ENCODE measurements at regions not wholly inside any gene's neighbourhood (a gene's known extent, or its start where the extent isn't known, plus 50 kb on each side); places are given as distances from the start of the nearest gene placed in this dataset.

DNA sequence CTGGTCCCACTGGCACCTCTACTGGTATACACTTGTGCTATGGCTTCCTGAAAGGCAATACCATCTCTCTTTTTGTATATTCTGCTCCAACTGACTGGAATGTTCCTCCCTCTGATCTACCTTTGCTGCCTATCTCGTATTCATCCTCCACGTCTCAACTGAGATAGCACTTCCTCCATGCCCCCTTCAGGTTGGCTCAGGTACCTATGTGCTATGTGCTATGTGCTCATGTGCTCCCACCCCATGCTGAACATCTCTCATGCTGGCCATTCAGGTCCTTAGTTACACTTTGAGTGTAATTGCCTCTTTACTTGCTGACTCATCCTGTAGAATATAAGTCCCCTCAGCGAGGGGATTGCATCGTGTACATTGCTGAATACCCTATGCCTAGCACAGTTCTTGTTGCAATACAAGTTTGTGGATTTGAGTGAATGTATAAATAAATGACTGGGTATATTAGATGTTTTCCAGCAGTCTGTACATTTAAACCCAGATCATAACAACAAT lies 156.9 kb downstream of the SOX2 start:
- no peak overlapping the region for H3K4me3 ChIP-seq
- no peaks in the 10 kb centered on the region for H3K9me3 ChIP-seq
- H3K4me1 ChIP-seq = no peaks in the 10 kb centered on the region
- WGBS = 88% methylated on average over 4 of the region's 4 CpGs
- H3K27ac ChIP-seq (replicated peaks in 1 of 4) = no peak overlapping the region
- TF ChIP-seq, protein P1, sequence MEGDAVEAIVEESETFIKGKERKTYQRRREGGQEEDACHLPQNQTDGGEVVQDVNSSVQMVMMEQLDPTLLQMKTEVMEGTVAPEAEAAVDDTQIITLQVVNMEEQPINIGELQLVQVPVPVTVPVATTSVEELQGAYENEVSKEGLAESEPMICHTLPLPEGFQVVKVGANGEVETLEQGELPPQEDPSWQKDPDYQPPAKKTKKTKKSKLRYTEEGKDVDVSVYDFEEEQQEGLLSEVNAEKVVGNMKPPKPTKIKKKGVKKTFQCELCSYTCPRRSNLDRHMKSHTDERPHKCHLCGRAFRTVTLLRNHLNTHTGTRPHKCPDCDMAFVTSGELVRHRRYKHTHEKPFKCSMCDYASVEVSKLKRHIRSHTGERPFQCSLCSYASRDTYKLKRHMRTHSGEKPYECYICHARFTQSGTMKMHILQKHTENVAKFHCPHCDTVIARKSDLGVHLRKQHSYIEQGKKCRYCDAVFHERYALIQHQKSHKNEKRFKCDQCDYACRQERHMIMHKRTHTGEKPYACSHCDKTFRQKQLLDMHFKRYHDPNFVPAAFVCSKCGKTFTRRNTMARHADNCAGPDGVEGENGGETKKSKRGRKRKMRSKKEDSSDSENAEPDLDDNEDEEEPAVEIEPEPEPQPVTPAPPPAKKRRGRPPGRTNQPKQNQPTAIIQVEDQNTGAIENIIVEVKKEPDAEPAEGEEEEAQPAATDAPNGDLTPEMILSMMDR (IDR thresholded peaks at IDR 0.05) = no peak
- TF ChIP-seq POLR2A (IDR thresholded peaks at IDR 0.05; ENCODE audit: low read depth) (no peak), EP300 (IDR thresholded peaks at IDR 0.05) (no peak), POLR2AphosphoS5 (IDR thresholded peaks at IDR 0.05) (no peak)
- H3K27me3 ChIP-seq = no peaks in the 10 kb centered on the region
- intact Hi-C loops (cut with DNase I) = no loop called here
- DNase-seq (ENCODE audit: extremely low spot score) = no peak
- H3K36me3 ChIP-seq = no peaks in the 10 kb centered on the region

- no peak overlapping the region for H3K27ac ChIP-seq (replicated peaks in 1 of 4)
These were observed 161.2 kb downstream of the SOX2 start for GRCh38 chr3:181872887-181873286.

GRCh38 chr3:181879926-181880325 lies 168.2 kb downstream of the SOX2 start:
- H3K9me3 ChIP-seq = no peaks in the 10 kb centered on the region
- H3K4me3 ChIP-seq = no peak overlapping the region
- TF ChIP-seq, protein P1 (IDR thresholded peaks at IDR 0.05) = no peak
- TF ChIP-seq POLR2AphosphoS5 (IDR thresholded peaks at IDR 0.05) (no peak), EP300 (IDR thresholded peaks at IDR 0.05) (no peak), POLR2A (IDR thresholded peaks at IDR 0.05; ENCODE audit: low read depth) (no peak)
- H3K4me1 ChIP-seq = no peaks in the 10 kb centered on the region
- no peak for DNase-seq (ENCODE audit: extremely low spot score)
- intact Hi-C loops (cut with DNase I) = no loop called here
- no peak overlapping the region for H3K27ac ChIP-seq (replicated peaks in 1 of 4)
- 63% methylated on average over 1 of the region's 1 CpG for WGBS
- H3K36me3 ChIP-seq = no peaks in the 10 kb centered on the region
- H3K27me3 ChIP-seq = no peaks in the 10 kb centered on the region

More at GRCh38 chr3:181872887-181873286, 161.2 kb downstream of the SOX2 start:
- Histone ChIP-seq H3K4me1 (no peaks in the 10 kb centered on the region), H3K9me3 (no peaks in the 10 kb centered on the region), H3K36me3 (no peaks in the 10 kb centered on the region), H3K27me3 (no peaks in the 10 kb centered on the region), H3K4me3 (no peak overlapping the region)
- intact Hi-C loops (cut with DNase I) = no loop called here
- TF ChIP-seq POLR2AphosphoS5 (IDR thresholded peaks at IDR 0.05) = no peak
- no peak for TF ChIP-seq EP300 (IDR thresholded peaks at IDR 0.05)
- TF ChIP-seq POLR2A (IDR thresholded peaks at IDR 0.05; ENCODE audit: low read depth) = no peak
- TF ChIP-seq, protein P1 (IDR thresholded peaks at IDR 0.05) = no peak
- WGBS = 83% methylated on average over 1 of the region's 1 CpG
- DNase-seq (ENCODE audit: extremely low spot score) = no peak

DNA sequence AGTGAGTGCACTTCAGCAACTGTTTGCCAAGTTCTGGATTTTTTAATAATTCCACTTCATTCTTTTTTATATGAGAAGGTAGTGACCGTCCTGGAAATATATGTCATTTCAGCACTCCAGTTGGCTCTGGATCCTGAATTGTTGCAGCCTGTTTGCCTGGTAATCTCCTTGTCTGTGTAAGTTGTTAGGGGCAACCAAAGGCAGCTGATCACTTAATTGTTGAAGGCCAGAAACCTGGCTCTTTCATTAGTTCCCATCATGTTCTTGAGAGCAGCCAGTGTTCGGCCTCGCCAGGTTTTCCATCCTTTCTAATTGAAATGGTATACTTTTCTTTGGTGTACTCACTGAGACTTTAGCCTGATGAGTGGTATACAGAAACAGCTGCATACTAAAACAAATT lies 168.6 kb downstream of the SOX2 start:
- no peak for TF ChIP-seq POLR2A (IDR thresholded peaks at IDR 0.05; ENCODE audit: low read depth)
- TF ChIP-seq EP300 (IDR thresholded peaks at IDR 0.05) = no peak
- no peak for TF ChIP-seq POLR2AphosphoS5 (IDR thresholded peaks at IDR 0.05)
- TF ChIP-seq, protein P1 (IDR thresholded peaks at IDR 0.05) = no peak
- Histone ChIP-seq H3K27ac (replicated peaks in 1 of 4) (no peak overlapping the region), H3K27me3 (no peaks in the 10 kb centered on the region), H3K4me3 (no peak overlapping the region), H3K36me3 (no peaks in the 10 kb centered on the region), H3K9me3 (no peaks in the 10 kb centered on the region), H3K4me1 (no peaks in the 10 kb centered on the region)
- intact Hi-C loops (cut with DNase I) = no loop called here
- 88% methylated on average over 3 of the region's 3 CpGs for WGBS
- DNase-seq (ENCODE audit: extremely low spot score) = no peak

DNA sequence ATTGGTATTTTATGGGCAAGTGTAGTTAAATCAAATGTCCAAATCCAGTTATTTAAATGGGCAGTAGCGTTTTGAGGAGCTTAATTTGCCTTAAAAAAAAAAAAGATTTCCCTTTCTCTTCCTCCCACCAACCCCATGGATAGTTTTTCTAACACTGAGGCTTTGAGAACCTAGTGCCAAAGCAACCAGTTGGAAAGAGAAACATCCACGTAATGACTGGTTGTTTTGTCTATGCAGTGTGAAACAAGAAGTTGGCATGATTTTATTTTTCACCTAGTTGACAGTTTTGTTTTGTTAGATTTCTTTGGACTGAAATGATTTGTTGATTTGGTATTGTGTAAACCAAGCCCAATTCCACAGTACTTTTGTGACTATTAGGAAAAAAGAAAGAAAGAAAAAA lies 170.0 kb downstream of the SOX2 start:
- H3K9me3 ChIP-seq = no peaks in the 10 kb centered on the region
- peaks cover 0 to 5% (median 0%) of the 10 kb centered on the region in 4 donors for H3K27me3 ChIP-seq
- no peak for DNase-seq (ENCODE audit: extremely low spot score)
- no peaks in the 10 kb centered on the region for H3K4me1 ChIP-seq
- TF ChIP-seq POLR2A (IDR thresholded peaks at IDR 0.05; ENCODE audit: low read depth) = no peak
- TF ChIP-seq, protein P1 (IDR thresholded peaks at IDR 0.05) = no peak
- no peak for TF ChIP-seq POLR2AphosphoS5 (IDR thresholded peaks at IDR 0.05)
- TF ChIP-seq EP300 (IDR thresholded peaks at IDR 0.05) = no peak
- no peak overlapping the region for H3K4me3 ChIP-seq
- WGBS = 56% methylated on average over 2 of the region's 2 CpGs
- intact Hi-C loops (cut with DNase I) = no loop called here
- no peak overlapping the region for H3K27ac ChIP-seq (replicated peaks in 1 of 4)
- H3K36me3 ChIP-seq = no peaks in the 10 kb centered on the region

Data from esophagus muscularis mucosa (tissue), 4 donors.